GM23248 (cell line): ENCODE measurements at regions not wholly inside any gene's neighbourhood (a gene's known extent, or its start where the extent isn't known, plus 50 kb on each side); places are given as distances from the start of the nearest gene placed in this dataset.

Experiments used
- EZH2 ChIP-seq: fragments of 200-600 bp; sonication (generic); IDR thresholded peaks from 2 replicates; pipeline ENCODE4 v1.6.1; 2018; ENCODE audit warnings: antibody characterized with exemption, mild to moderate bottlenecking; ENCODE audit not compliant: insufficient read depth, poor library complexity, severe bottlenecking
- EZH2phosphoT487 ChIP-seq: fragments of 200-600 bp; sonication (generic); IDR thresholded peaks from 2 replicates; pipeline ENCODE4 v1.6.1; 2018; ENCODE audit warnings: antibody characterized with exemption, moderate library complexity, mild to moderate bottlenecking, low read depth; ENCODE audit not compliant: insufficient read depth

DNA sequence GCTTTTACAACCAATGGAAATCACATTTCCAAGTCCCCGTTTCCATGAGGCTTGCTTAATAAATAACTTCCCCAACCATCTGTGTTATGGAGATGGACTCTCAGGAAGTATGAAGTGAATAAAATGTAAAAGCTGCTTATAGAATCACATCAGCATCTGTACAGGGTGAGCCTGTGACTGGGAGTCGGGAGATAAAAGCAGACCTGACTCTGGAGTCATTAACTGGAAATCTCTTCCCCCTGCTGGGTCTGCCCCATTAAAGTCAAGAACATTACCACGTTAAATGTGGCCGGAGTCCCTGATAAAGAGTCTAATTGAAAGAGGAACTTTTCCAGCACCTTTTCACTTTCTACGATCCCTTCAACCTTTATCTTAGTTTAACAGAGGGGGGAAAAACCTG, 368.5 kb downstream of the DOK5 start:
- TF ChIP-seq EZH2: no peak
- TF ChIP-seq EZH2phosphoT487: no peak
